ENCODE measurements at regions not wholly inside any gene's neighbourhood (a gene's known extent, or its start where the extent isn't known, plus 50 kb on each side); places are given as distances from the start of the nearest gene placed in this dataset.

GRCh38 chr16:72362476-72362875 lies 190.5 kb upstream of the PMFBP1 start:
- intact Hi-C loops (cut with DNase I) = no loop called here
- TF ChIP-seq, protein P1, sequence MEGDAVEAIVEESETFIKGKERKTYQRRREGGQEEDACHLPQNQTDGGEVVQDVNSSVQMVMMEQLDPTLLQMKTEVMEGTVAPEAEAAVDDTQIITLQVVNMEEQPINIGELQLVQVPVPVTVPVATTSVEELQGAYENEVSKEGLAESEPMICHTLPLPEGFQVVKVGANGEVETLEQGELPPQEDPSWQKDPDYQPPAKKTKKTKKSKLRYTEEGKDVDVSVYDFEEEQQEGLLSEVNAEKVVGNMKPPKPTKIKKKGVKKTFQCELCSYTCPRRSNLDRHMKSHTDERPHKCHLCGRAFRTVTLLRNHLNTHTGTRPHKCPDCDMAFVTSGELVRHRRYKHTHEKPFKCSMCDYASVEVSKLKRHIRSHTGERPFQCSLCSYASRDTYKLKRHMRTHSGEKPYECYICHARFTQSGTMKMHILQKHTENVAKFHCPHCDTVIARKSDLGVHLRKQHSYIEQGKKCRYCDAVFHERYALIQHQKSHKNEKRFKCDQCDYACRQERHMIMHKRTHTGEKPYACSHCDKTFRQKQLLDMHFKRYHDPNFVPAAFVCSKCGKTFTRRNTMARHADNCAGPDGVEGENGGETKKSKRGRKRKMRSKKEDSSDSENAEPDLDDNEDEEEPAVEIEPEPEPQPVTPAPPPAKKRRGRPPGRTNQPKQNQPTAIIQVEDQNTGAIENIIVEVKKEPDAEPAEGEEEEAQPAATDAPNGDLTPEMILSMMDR (IDR thresholded peaks at IDR 0.05) = no peak
- no peak overlapping the region for H3K27ac ChIP-seq

GRCh38 chr16:72357910-72358309 lies 186.0 kb upstream of the PMFBP1 start:
- H3K36me3 ChIP-seq = no peaks in the 10 kb centered on the region
- ATAC-seq (no peak), DNase-seq (peak in 1 of 4 donors; percentile 23)
- no peak overlapping the region for H3K4me3 ChIP-seq
- no peak overlapping the region for H3K27ac ChIP-seq
- H3K27me3 ChIP-seq = no peaks in the 10 kb centered on the region
- TF ChIP-seq, protein P1 (IDR thresholded peaks at IDR 0.05) = no peak
- intact Hi-C loops (cut with DNase I) = no loop called here
- H3K9me3 ChIP-seq = no peaks in the 10 kb centered on the region
- H3K4me1 ChIP-seq = no peaks in the 10 kb centered on the region

More at GRCh38 chr16:72362476-72362875, 190.5 kb upstream of the PMFBP1 start:
- Histone ChIP-seq H3K9me3 (peaks cover 0 to 22% of the 10 kb centered on the region in 2 donors), H3K27me3 (no peaks in the 10 kb centered on the region), H3K4me1 (no peaks in the 10 kb centered on the region), H3K4me3 (no peak overlapping the region), H3K36me3 (no peaks in the 10 kb centered on the region)
- ATAC-seq (no peak), DNase-seq (no peak)

DNA sequence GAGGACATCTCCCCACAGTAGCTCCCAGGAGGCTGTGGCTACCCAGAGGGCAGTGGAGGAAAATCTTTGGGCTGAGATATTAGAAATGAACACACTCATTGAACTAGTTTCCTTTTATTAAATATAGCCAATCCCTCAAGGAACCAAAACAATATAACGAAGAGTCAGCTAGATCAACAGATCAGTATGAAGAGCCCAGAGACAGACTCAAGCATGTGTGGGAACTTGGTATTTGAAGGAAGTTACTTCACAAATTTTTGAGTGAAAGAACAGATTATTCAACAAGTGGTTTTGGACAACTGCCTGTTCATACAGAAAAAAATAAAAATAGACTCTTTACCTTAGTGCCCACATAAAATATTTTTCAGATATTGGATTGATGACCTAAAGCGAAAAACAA lies 183.6 kb upstream of the PMFBP1 start:
- Histone ChIP-seq H3K36me3 (no peaks in the 10 kb centered on the region), H3K4me1 (no peaks in the 10 kb centered on the region), H3K27ac (no peak overlapping the region), H3K4me3 (no peak overlapping the region), H3K27me3 (no peaks in the 10 kb centered on the region), H3K9me3 (no peaks in the 10 kb centered on the region)
- intact Hi-C loops (cut with DNase I) = no loop called here
- ATAC-seq = no peak
- TF ChIP-seq, protein P1 (IDR thresholded peaks at IDR 0.05) = no peak
- no peak for DNase-seq

DNA sequence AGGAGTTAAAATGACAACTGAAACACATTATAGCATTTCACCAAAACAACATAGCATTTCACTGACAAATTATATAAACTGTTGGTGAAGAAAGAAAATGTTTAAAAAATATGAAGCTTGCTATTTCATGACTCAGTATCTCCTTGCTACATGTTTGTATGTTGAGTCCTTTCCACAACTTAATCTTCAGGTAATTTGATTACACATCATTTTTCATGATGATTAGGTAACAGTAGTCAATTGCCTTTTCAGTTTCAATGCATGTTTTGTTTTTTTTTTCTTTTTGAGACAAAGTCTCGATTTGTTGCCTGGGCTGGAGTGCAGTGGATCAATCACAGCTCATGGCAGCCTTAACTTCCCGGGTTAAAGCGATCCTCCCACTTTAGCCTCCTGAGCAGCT lies 177.8 kb upstream of the PMFBP1 start:
- H3K4me3 ChIP-seq = no peak overlapping the region
- H3K36me3 ChIP-seq = no peaks in the 10 kb centered on the region
- intact Hi-C loops (cut with DNase I) = no loop called here
- ATAC-seq (no peak), DNase-seq (no peak)
- H3K27ac ChIP-seq = no peak overlapping the region
- no peaks in the 10 kb centered on the region for H3K9me3 ChIP-seq
- no peaks in the 10 kb centered on the region for H3K4me1 ChIP-seq
- TF ChIP-seq, protein P1 (IDR thresholded peaks at IDR 0.05) = no peak
- H3K27me3 ChIP-seq = no peaks in the 10 kb centered on the region

GRCh38 chr16:72332926-72333325 lies 161.0 kb upstream of the PMFBP1 start:
- Histone ChIP-seq H3K4me3 (no peak overlapping the region), H3K9me3 (peaks cover 0 to 21% of the 10 kb centered on the region in 2 donors), H3K27ac (no peak overlapping the region), H3K36me3 (no peaks in the 10 kb centered on the region), H3K4me1 (no peaks in the 10 kb centered on the region), H3K27me3 (no peaks in the 10 kb centered on the region)
- TF ChIP-seq, protein P1 (IDR thresholded peaks at IDR 0.05) = no peak
- no peak for ATAC-seq
- intact Hi-C loops (cut with DNase I) = no loop called here
- DNase-seq = no peak
